ENCODE measurements at regions not wholly inside any gene's neighbourhood (a gene's known extent, or its start where the extent isn't known, plus 50 kb on each side); places are given as distances from the start of the nearest gene placed in this dataset.

DNA sequence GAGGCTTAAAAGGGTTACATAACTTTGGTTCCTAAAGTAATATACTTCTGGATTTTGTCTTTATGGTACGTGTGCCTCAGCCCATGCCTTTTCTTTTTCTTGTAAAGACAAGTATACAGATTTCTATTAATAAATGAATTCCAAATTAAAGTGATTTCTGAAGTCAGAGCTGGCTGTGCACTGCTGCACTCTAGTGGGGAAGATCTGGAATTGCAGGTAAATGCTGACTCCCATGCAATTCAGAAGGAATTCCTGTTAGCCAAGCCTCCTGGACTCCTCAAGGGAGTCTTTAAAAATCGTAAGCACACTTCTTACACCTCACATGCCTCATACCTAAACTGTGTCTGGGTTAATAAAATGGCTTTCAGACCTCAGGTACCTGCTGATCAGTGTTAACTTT lies 118.4 kb upstream of the SLC7A1 start:
- DNase-seq: no peak

DNA sequence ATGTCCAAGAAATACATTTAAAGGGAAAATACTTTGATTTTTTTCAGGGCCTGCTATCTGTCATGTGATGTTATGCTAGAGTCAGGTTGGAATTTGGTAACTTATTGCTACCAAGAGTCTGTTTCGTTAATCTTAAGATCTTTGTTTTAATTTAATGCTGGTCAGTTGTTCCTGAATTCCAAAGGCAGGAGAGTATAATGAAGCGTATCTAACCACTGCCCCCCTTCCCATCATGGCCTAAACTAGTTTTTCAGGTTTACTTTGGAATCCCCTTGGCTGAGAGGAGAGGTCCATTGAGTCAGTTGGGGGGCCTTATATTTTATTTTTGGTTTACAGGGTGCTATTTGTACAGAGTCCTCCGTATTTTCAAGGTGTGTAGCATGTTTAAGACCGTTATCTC lies 116.3 kb upstream of the SLC7A1 start:
- no peak for DNase-seq

- no peak for DNase-seq
These were observed 115.0 kb upstream of the SLC7A1 start for GRCh38 chr13:29710511-29710910.

DNA sequence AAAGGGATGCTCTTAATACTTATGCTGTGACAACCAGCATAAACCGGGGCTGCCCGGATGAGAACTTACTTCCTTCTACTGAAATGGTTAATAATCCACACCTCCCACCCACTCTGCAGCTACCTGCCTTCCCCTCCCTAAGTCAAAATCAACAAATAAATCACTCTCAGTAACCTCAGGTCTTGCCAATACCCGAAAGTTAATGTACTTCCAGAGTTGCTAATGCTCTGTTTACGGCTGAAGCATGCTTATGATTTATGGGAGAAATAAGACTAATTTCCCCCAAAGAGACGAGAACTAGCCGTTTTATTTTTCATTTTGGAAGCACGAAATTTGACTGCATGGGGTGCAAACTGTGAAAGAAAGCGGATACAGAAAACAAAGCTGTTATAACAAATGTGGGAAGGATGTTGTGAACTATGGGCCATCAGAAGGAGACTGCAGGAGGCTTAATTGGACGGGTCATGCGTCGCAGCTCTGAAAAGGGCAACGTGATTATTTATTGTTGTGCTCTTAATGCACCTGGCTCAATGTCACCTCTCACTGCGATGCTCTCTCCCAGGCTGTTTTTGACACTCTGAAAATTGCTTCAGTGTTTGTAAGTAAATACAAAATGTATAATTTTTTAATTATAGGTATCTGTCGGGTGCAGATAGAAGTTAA lies 114.0 kb upstream of the SLC7A1 start:
- no peak for DNase-seq

DNA sequence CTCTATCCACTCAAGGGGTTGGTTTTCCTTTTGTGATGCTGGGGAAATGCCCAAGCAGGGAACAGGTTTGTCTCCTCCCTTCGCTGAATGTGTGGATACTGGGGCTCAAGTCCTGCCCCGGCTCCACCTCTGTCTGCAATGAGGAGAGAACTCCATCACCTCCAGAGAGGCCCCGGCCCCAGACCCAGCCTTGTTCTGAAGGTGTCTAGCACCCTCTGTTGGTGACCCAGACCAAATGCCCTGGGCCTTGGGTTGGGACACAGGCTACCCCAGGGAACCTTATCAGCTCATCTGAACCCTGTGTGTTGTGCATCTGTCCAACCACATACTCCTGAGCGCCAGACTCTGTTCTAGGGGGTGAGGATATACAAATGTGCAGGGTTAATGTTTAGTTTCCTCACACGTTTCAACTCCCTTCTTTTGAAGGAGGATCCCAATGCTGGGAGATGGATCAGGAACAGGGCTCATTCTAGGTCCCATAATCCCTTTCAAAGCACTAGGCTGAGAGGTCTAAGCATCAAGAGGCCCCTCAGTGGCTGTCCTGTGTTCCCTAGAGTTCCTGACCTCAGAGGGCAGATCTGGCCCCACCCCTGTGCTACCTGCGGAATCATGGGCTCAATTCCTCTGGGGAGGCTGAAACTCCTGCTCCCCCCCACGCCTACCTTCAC lies 112.5 kb upstream of the SLC7A1 start:
- DNase-seq: peak; percentile 31

GRCh38 chr13:29706923-29707322 lies 111.4 kb upstream of the SLC7A1 start:
- no peak for DNase-seq

GRCh38 chr13:29704648-29705047 lies 109.2 kb upstream of the SLC7A1 start:
- DNase-seq: no peak

- DNase-seq: no peak
These were observed 107.9 kb upstream of the SLC7A1 start for GRCh38 chr13:29703421-29703820.

- no peak for DNase-seq
These were observed 107.4 kb upstream of the SLC7A1 start for GRCh38 chr13:29702912-29703351.

GRCh38 chr13:29698106-29698505 lies 102.6 kb upstream of the SLC7A1 start:
- DNase-seq: no peak

GRCh38 chr13:29696606-29697005 lies 101.1 kb upstream of the SLC7A1 start:
- DNase-seq: no peak

GRCh38 chr13:29693275-29693945 lies 97.9 kb upstream of the SLC7A1 start:
- no peak for DNase-seq

DNA sequence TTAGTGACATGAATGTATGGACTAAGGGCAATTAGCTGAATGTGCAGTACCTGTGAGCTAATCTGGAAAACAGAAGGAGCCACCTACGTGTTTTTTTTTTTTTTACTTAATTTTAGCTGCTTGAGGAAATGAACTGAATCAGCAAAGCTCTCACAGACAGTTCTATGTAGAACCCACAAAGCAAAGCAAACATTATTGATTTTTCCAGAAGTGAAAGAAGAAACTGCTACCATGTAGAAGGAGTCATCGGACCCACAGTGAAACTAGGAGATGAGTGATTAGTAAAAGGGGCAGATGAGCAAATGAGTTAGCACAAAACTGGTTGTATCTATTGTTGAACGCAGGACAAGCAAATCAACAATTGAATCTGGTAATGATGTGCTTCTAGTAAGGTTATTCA lies 94.1 kb upstream of the SLC7A1 start:
- DNase-seq: no peak

GRCh38 chr13:29688193-29688592 lies 92.7 kb upstream of the SLC7A1 start:
- DNase-seq: no peak

- no peak for DNase-seq
These were observed 89.0 kb upstream of the SLC7A1 start for GRCh38 chr13:29684441-29684840.

- no peak for DNase-seq
These were observed 87.6 kb upstream of the SLC7A1 start for GRCh38 chr13:29683041-29683440.

DNA sequence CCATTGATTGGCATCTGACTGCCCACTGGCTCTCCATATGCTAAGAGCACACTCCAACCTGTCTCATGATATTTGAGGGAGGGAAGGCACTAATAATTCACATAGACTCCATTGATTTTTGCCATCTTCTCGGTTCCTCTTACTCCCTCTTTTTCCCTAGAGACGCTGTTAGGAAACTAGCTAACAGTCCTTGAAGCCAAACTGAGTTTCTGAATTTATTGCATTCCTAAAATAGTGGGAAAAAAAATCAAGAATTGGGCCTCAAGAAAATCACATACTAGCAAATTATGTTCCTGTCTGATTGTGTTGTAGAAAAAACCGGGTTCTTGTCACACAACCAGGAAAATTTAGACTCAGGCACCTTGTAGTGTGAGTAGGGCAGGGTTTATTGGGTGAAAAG lies 86.4 kb upstream of the SLC7A1 start:
- DNase-seq: no peak

- no peak for DNase-seq
These were observed 84.0 kb upstream of the SLC7A1 start for GRCh38 chr13:29679396-29680053.

- DNase-seq: no peak
These were observed 82.1 kb upstream of the SLC7A1 start for GRCh38 chr13:29677627-29678026.

GRCh38 chr13:29676941-29677452 lies 81.5 kb upstream of the SLC7A1 start:
- DNase-seq: no peak

DNA sequence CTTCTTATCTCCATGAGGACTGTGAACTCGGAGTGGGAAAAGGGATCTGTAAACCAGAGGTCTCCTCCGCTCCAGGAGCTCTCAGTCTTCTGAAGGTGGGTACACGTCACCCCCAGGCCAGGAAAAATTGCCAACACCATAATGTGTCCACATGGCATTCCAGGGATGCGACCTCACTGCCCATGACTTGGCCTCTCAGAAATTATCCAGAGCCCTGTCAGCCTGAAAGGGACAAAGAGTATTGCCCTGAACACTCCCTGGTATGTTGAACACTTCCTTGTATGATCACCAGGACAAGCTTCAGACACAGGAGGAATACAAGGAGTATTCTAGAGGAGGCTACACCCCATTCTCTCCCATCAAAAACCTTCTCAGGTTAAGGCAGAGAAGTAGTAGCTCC lies 81.0 kb upstream of the SLC7A1 start:
- no peak for DNase-seq

DNA sequence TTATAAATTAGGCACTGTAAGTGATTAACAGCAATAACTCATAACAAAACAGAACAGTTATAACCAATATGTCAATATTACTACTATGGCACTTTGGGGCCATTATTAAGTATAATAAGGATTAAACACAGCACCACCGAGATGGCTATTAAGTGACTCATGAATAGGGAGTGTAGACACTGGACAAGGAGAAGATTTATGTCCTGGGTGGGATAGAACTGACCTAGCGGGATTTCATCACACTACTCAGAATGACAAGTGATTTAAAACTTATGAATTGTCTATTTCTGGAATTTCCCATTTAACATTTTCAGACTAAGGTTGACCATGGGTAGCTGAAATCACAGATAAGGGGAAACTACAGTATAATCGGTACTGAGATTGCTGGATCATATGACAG lies 79.0 kb upstream of the SLC7A1 start:
- no peak for DNase-seq

GRCh38 chr13:29664591-29664990 lies 69.1 kb upstream of the SLC7A1 start:
- no peak for DNase-seq

All from stimulated activated CD4-positive, alpha-beta T cell treated with anti-CD3 and anti-CD28 coated beads, Interleukin-12 subunit alpha, Interleukin-12 subunit beta, amount 100 ng/mL, for 4 hours (primary cell).